WTC11 (cell line): ENCODE measurements at regions not wholly inside any gene's neighbourhood (a gene's known extent, or its start where the extent isn't known, plus 50 kb on each side); places are given as distances from the start of the nearest gene placed in this dataset.

ENCODE experiments used
- CREB1 ChIP-seq: sonication (generic); formaldehyde crosslinking; IDR thresholded peaks from 2 replicates; pipeline ENCODE4 v1.8.0; 2023; ENCODE audit warnings: mild to moderate bottlenecking, missing genetic modification reagents
- NR2C2 ChIP-seq: sonication (generic); formaldehyde crosslinking; IDR thresholded peaks from 2 replicates; pipeline ENCODE4 v1.8.0; 2022; ENCODE audit warnings: mild to moderate bottlenecking, missing genetic modification reagents
- SMAD4 ChIP-seq: sonication (generic); formaldehyde crosslinking; IDR thresholded peaks from 2 replicates; pipeline ENCODE4 v1.8.0; 2022; ENCODE audit warnings: mild to moderate bottlenecking, missing genetic modification reagents
- ZNF121 ChIP-seq: sonication (generic); formaldehyde crosslinking; IDR thresholded peaks from 2 replicates; pipeline ENCODE4 v1.8.0; 2023; ENCODE audit warnings: missing genetic modification reagents
- ZNF423 ChIP-seq: fragments of 250-450 bp; sonication (Bioruptor Pico); IDR thresholded peaks from 2 replicates; pipeline ENCODE4 v2.1.2; 2022; ENCODE audit warnings: mild to moderate bottlenecking, moderate library complexity
- TF ChIP-seq, protein P1 (sequence below): fragments of 200-600 bp; IDR thresholded peaks from 2 replicates; pipeline ENCODE4 v1.8.0; 2022; ENCODE audit warnings: antibody characterized with exemption
- TF ChIP-seq, protein P2 (sequence below): sonication (generic); formaldehyde crosslinking; IDR thresholded peaks from 2 replicates; pipeline ENCODE4 v1.8.0; 2022; ENCODE audit warnings: mild to moderate bottlenecking, missing genetic modification reagents
- TF ChIP-seq, protein P3 (sequence below): sonication (generic); formaldehyde crosslinking; IDR thresholded peaks from 2 replicates; pipeline ENCODE4 v1.8.0; 2022; ENCODE audit warnings: mild to moderate bottlenecking, missing genetic modification reagents
- TF ChIP-seq, protein P4 (sequence below): sonication (generic); formaldehyde crosslinking; IDR thresholded peaks from 2 replicates; pipeline ENCODE4 v1.8.1; 2023; ENCODE audit warnings: mild to moderate bottlenecking, missing genetic modification reagents, moderate library complexity
- TF ChIP-seq, protein P5 (sequence below): sonication (generic); formaldehyde crosslinking; IDR thresholded peaks from 2 replicates; pipeline ENCODE4 v1.8.1; 2023; ENCODE audit warnings: mild to moderate bottlenecking, missing genetic modification reagents, moderate library complexity

DNA sequence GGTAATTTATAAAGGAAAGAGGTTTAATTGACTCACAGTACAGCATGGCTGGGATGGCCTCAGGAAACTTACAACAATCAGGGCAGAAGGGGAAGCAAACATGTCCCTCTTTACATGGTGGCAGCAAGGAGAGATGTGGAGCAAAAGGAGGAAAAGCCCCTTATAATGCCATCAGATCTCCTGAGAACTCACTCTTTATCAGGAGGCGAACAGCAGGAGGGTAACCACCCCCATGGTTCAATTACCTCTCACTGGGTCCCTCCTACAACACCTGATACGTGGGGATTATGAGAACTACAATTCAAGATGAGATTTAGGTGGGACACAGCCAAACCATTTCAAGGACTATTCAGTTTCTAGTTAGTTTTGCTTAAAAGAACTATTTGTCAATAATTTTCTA, 453.3 kb downstream of the C12orf50 start:
- TF ChIP-seq, protein P1, sequence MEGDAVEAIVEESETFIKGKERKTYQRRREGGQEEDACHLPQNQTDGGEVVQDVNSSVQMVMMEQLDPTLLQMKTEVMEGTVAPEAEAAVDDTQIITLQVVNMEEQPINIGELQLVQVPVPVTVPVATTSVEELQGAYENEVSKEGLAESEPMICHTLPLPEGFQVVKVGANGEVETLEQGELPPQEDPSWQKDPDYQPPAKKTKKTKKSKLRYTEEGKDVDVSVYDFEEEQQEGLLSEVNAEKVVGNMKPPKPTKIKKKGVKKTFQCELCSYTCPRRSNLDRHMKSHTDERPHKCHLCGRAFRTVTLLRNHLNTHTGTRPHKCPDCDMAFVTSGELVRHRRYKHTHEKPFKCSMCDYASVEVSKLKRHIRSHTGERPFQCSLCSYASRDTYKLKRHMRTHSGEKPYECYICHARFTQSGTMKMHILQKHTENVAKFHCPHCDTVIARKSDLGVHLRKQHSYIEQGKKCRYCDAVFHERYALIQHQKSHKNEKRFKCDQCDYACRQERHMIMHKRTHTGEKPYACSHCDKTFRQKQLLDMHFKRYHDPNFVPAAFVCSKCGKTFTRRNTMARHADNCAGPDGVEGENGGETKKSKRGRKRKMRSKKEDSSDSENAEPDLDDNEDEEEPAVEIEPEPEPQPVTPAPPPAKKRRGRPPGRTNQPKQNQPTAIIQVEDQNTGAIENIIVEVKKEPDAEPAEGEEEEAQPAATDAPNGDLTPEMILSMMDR = no peak
- TF ChIP-seq, protein P2, sequence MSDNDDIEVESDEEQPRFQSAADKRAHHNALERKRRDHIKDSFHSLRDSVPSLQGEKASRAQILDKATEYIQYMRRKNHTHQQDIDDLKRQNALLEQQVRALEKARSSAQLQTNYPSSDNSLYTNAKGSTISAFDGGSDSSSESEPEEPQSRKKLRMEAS (CRISPR knock-in tag) = no peak
- TF ChIP-seq, protein P3, sequence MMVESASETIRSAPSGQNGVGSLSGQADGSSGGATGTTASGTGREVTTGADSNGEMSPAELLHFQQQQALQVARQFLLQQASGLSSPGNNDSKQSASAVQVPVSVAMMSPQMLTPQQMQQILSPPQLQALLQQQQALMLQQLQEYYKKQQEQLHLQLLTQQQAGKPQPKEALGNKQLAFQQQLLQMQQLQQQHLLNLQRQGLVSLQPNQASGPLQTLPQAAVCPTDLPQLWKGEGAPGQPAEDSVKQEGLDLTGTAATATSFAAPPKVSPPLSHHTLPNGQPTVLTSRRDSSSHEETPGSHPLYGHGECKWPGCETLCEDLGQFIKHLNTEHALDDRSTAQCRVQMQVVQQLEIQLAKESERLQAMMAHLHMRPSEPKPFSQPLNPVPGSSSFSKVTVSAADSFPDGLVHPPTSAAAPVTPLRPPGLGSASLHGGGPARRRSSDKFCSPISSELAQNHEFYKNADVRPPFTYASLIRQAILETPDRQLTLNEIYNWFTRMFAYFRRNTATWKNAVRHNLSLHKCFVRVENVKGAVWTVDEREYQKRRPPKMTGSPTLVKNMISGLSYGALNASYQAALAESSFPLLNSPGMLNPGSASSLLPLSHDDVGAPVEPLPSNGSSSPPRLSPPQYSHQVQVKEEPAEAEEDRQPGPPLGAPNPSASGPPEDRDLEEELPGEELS (CRISPR knock-in tag) = no peak
- TF ChIP-seq CREB1 (CRISPR knock-in tag) = no peak
- no peak for TF ChIP-seq SMAD4 (CRISPR knock-in tag)
- TF ChIP-seq, protein P4, sequence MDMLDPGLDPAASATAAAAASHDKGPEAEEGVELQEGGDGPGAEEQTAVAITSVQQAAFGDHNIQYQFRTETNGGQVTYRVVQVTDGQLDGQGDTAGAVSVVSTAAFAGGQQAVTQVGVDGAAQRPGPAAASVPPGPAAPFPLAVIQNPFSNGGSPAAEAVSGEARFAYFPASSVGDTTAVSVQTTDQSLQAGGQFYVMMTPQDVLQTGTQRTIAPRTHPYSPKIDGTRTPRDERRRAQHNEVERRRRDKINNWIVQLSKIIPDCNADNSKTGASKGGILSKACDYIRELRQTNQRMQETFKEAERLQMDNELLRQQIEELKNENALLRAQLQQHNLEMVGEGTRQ (CRISPR knock-in tag) = no peak
- no peak for TF ChIP-seq NR2C2
- TF ChIP-seq ZNF423 (CRISPR knock-in tag) = no peak
- TF ChIP-seq ZNF121 = no peak
- TF ChIP-seq, protein P5, sequence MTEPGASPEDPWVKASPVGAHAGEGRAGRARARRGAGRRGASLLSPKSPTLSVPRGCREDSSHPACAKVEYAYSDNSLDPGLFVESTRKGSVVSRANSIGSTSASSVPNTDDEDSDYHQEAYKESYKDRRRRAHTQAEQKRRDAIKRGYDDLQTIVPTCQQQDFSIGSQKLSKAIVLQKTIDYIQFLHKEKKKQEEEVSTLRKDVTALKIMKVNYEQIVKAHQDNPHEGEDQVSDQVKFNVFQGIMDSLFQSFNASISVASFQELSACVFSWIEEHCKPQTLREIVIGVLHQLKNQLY (CRISPR knock-in tag) = no peak
